Upper lobe of left lung (tissue), 4 donors: ENCODE measurements at regions not wholly inside any gene's neighbourhood (a gene's known extent, or its start where the extent isn't known, plus 50 kb on each side); places are given as distances from the start of the nearest gene placed in this dataset.
"Not testable (repeated sequence)": the region's sequence is repeated elsewhere in the genome, so short reads cannot be mapped to it uniquely, and the experiment has no call there.

Experiments
- CTCF ChIP-seq, 6 experiments: fragments of 450-650 bp in 4 of 6; fragments of 200-600 bp in 2 of 6; sonication (generic) in 2 of 6; IDR thresholded peaks; one replicate each; pipeline ENCODE4 v1.5.1; 2016 to 2019; ENCODE audit warnings: antibody characterized with exemption in 6 of 6
- EP300 ChIP-seq, 4 donors: sonication (generic); formaldehyde crosslinking; IDR thresholded peaks; one replicate each; pipeline ENCODE4 v1.5.1; 2017; ENCODE audit warnings: antibody characterized with exemption in 4 of 4, control low read depth in 2 of 4
- POLR2A ChIP-seq, 4 donors: fragments of 450-650 bp; IDR thresholded peaks; one replicate each; pipeline ENCODE4 v1.5.1; 2016 to 2017; ENCODE audit warnings: antibody characterized with exemption in 4 of 4, mild to moderate bottlenecking in 2 of 4
- POLR2AphosphoS5 ChIP-seq, 2 donors: sonication (generic); formaldehyde crosslinking; IDR thresholded peaks; one replicate each; pipeline ENCODE4 v1.5.1; 2017; ENCODE audit warnings: antibody characterized with exemption in 2 of 2

DNA sequence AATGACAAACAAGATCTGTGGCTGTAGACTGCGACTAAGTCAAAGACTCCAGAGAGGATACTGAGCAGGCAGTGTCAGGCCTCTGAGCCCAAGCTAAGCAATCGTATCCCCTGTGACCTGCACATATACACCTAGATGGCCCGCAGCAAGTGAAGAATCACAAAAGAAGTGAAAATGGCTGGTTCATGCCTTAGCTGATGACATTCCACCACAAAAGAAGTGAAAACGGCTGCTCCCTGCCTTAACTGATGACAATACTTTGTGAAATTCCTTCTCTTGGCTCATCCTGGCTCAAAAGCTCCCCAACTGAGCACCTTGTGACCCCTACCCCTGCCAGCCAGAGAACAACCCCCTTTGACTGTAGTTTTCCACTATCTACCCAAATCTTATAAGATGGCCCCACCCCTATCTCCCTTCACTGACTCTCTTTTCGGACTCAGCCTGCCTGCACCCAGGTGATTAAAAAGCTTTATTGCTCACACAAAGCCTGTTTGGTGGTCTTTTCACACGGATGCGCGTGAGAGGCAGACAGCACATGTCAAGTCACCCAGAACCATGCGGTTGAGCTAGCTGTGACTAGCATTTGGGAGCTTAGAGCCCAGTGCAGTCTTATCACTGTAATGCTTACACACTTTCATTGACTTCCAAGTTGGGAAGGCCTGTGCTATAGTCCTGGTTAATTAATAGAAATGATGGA, 812.0 kb downstream of the MCTP2 start:
- TF ChIP-seq CTCF, POLR2AphosphoS5, EP300, POLR2A (IDR thresholded peaks at IDR 0.05): not testable (repeated sequence)
